Gastrocnemius medialis (tissue), 4 donors: ENCODE measurements at regions not wholly inside any gene's neighbourhood (a gene's known extent, or its start where the extent isn't known, plus 50 kb on each side); places are given as distances from the start of the nearest gene placed in this dataset.

Source experiments
- ATAC-seq, 2 donors: fragments of 150-250 bp; one replicate each; pipeline ENCODE4 v1.9.1; 2016
- DNase-seq, 2 donors: peaks; one replicate each; pipeline ENCODE4 v3.0.0-alpha.2; 2019
- H3K27ac ChIP-seq, 4 donors: fragments of 200-600 bp; sonication (generic); 1 replicate in 1 of 4; 2 replicates in 3 of 4; pipeline ENCODE4 v1.5.1; 2016 to 2018; ENCODE audit warnings: mild to moderate bottlenecking in 2 of 4, moderate library complexity in 1 of 4
- H3K27me3 ChIP-seq, 3 donors: fragments of 200-600 bp; sonication (generic) in 2 of 3; 1 replicate in 1 of 3; 2 replicates in 2 of 3; pipeline versions ENCODE4 v1.5.1 to v1.6.0; 2016 to 2019; ENCODE audit warnings: mild to moderate bottlenecking in 1 of 3, moderate library complexity in 1 of 3
- H3K36me3 ChIP-seq, 2 donors: fragments of 200-600 bp; sonication (generic) in 1 of 2; one replicate each; pipeline ENCODE4 v1.5.1; 2017 to 2018
- H3K4me1 ChIP-seq, 2 donors: fragments of 200-600 bp; sonication (generic) in 1 of 2; one replicate each; pipeline ENCODE4 v1.5.1; 2016 to 2017; ENCODE audit warnings: mild to moderate bottlenecking in 2 of 2
- H3K4me3 ChIP-seq, 4 donors: fragments of 200-600 bp; sonication (generic) in 3 of 4; 1 replicate in 1 of 4; 2 replicates in 3 of 4; pipeline ENCODE4 v1.5.1; 2016 to 2019; ENCODE audit warnings: mild to moderate bottlenecking in 2 of 4
- H3K9me3 ChIP-seq, 3 donors: fragments of 200-600 bp; sonication (generic) in 2 of 3; 1 replicate in 1 of 3; 2 replicates in 2 of 3; pipeline ENCODE4 v1.5.1; 2016 to 2019
- POLR2A ChIP-seq, 2 donors: fragments of 450-650 bp; IDR thresholded peaks; one replicate each; pipeline ENCODE4 v1.6.1; 2017; ENCODE audit warnings: antibody characterized with exemption in 2 of 2, mild to moderate bottlenecking in 2 of 2, moderate library complexity in 2 of 2
- in situ Hi-C, 4 donors: fragments of 200-750 bp; cut with MboI; loops; one replicate each; pipeline versions ENCODE4 v1.15.0 to v1.8.0; 2017; ENCODE audit warnings: low sequenced_read_pairs in 4 of 4
- intact Hi-C: fragments of 100-400 bp; cut with DNase I; formaldehyde crosslinking; loops from one replicate; pipeline ENCODE4 v1.15.1; 2023; ENCODE audit warnings: low total_unique reads
- TF ChIP-seq, protein P1 (sequence below), 5 experiments: fragments of 450-650 bp in 3 of 5; fragments of 200-600 bp in 2 of 5; sonication (generic) in 2 of 5; IDR thresholded peaks in 4 of 5; conservative IDR thresholded peaks in 1 of 5; 1 replicate in 4 of 5; 2 replicates in 1 of 5; pipeline ENCODE4 v1.5.1; 2016 to 2019; ENCODE audit warnings: antibody characterized with exemption in 5 of 5, mild to moderate bottlenecking in 3 of 5, moderate library complexity in 3 of 5

DNA sequence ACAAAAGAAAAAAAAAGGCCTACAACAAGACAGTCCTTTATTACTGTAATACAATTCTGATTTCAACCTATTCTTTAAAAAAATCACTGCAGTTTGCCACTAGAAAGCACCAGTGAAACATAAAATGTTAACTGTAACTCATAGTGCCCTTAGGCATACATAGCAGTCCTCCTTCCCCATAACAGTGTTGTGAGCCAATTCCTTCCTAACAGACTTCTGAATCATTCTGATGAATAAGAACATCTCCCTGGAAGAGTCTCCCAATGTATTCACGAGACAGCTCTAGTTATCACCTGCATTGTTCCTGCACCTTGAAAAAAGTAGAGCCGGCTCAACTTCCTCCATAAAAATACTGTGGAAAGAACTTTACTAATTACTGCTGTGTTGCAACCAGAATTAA, 213.6 kb upstream of the FSCB start:
- TF ChIP-seq POLR2A (IDR thresholded peaks at IDR 0.05), result no peak
- TF ChIP-seq, protein P1, sequence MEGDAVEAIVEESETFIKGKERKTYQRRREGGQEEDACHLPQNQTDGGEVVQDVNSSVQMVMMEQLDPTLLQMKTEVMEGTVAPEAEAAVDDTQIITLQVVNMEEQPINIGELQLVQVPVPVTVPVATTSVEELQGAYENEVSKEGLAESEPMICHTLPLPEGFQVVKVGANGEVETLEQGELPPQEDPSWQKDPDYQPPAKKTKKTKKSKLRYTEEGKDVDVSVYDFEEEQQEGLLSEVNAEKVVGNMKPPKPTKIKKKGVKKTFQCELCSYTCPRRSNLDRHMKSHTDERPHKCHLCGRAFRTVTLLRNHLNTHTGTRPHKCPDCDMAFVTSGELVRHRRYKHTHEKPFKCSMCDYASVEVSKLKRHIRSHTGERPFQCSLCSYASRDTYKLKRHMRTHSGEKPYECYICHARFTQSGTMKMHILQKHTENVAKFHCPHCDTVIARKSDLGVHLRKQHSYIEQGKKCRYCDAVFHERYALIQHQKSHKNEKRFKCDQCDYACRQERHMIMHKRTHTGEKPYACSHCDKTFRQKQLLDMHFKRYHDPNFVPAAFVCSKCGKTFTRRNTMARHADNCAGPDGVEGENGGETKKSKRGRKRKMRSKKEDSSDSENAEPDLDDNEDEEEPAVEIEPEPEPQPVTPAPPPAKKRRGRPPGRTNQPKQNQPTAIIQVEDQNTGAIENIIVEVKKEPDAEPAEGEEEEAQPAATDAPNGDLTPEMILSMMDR (IDR thresholded peaks at IDR 0.05 in 4 of 5, conservative IDR thresholded peaks at IDR 0.05 in 1 of 5), result no peak
- H3K36me3 ChIP-seq, result no peaks in the 10 kb centered on the region
- no peaks in the 10 kb centered on the region for H3K4me1 ChIP-seq
- no peak overlapping the region for H3K4me3 ChIP-seq
- H3K27me3 ChIP-seq, result no peaks in the 10 kb centered on the region
- intact Hi-C loops, result no loop called here
- no peaks in the 10 kb centered on the region for H3K9me3 ChIP-seq
- in situ Hi-C loops, result no loop called here
- DNase-seq (no peak), ATAC-seq (no peak)
- H3K27ac ChIP-seq, result no peak overlapping the region

GRCh38 chr14:44712024-44712815, 205.1 kb upstream of the FSCB start:
- Histone ChIP-seq H3K9me3 (no peaks in the 10 kb centered on the region), H3K27ac (no peak overlapping the region), H3K4me3 (no peak overlapping the region), H3K27me3 (no peaks in the 10 kb centered on the region), H3K36me3 (no peaks in the 10 kb centered on the region), H3K4me1 (no peaks in the 10 kb centered on the region)
- intact Hi-C loops, result no loop called here
- ATAC-seq, result no peak
- in situ Hi-C loops, result no loop called here
- no peak for DNase-seq
- TF ChIP-seq, protein P1 (IDR thresholded peaks at IDR 0.05 in 4 of 5, conservative IDR thresholded peaks at IDR 0.05 in 1 of 5), result no peak
- no peak for TF ChIP-seq POLR2A (IDR thresholded peaks at IDR 0.05)

DNA sequence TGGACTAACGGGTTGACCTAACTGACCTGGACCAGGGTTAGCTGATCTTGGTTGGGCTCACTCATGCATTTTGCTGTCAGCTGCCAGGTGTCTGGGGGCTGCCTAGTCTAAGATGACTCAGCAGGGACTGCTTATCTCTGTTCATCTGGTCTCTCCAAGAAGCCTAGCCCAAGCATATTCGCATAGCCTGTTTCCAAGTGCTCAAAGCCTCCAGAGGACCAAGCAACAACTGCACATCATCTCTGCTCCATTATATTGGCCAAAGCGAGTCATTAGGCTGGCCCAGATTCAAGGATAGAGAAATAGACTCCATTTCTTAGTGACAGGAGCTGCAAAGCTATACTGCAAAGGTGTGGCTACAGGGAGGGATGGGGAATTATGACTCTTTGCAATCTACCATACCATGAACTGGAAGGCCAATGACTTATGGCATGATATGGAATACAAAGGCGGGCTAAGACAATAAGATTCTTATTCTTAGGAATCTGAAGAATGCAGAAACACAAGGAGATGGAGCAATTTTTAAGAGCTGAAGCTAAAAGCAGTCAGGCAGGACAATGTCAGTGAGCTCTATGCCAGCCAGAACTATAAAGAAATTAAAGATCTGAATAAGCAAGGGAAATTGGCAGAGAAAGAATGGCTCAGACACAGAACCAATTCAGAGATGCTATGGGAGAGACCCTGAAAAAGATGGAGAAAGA, 194.6 kb upstream of the FSCB start:
- Histone ChIP-seq H3K27ac (no peak overlapping the region), H3K9me3 (no peaks in the 10 kb centered on the region), H3K36me3 (no peaks in the 10 kb centered on the region), H3K27me3 (no peaks in the 10 kb centered on the region), H3K4me1 (no peaks in the 10 kb centered on the region), H3K4me3 (no peak overlapping the region)
- TF ChIP-seq POLR2A (IDR thresholded peaks at IDR 0.05), result no peak
- TF ChIP-seq, protein P1 (IDR thresholded peaks at IDR 0.05 in 4 of 5, conservative IDR thresholded peaks at IDR 0.05 in 1 of 5), result no peak
- DNase-seq (no peak), ATAC-seq (no peak)
- in situ Hi-C loops, result no loop called here
- intact Hi-C loops, result no loop called here

DNA sequence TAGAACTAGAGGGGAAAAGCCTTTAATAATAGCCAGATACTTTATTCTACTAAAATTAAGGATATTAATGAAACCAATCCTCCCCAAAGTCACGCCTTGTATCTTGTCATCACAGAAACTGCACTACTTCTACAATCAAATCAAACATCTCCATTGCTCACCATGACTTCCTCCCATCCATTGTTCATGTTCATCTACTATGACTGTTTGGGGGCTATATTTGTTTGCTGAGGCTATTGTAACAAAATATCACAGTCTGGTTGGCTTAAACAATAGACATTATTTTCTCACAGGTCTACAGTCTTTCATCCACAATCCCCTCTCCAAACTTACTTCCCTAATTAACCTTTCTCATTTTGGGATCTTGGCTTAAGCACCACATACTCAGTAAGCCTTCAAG, 193.6 kb upstream of the FSCB start:
- H3K4me3 ChIP-seq, result no peak overlapping the region
- no peaks in the 10 kb centered on the region for H3K36me3 ChIP-seq
- TF ChIP-seq POLR2A (IDR thresholded peaks at IDR 0.05), result no peak
- TF ChIP-seq, protein P1 (IDR thresholded peaks at IDR 0.05 in 4 of 5, conservative IDR thresholded peaks at IDR 0.05 in 1 of 5), result no peak
- H3K4me1 ChIP-seq, result no peaks in the 10 kb centered on the region
- no peak for ATAC-seq
- no peaks in the 10 kb centered on the region for H3K9me3 ChIP-seq
- H3K27me3 ChIP-seq, result no peaks in the 10 kb centered on the region
- H3K27ac ChIP-seq, result no peak overlapping the region
- intact Hi-C loops, result no loop called here
- DNase-seq, result no peak
- in situ Hi-C loops, result no loop called here
